ENCODE measurements at regions not wholly inside any gene's neighbourhood (a gene's known extent, or its start where the extent isn't known, plus 50 kb on each side); places are given as distances from the start of the nearest gene placed in this dataset.

- TF ChIP-seq, protein P1, sequence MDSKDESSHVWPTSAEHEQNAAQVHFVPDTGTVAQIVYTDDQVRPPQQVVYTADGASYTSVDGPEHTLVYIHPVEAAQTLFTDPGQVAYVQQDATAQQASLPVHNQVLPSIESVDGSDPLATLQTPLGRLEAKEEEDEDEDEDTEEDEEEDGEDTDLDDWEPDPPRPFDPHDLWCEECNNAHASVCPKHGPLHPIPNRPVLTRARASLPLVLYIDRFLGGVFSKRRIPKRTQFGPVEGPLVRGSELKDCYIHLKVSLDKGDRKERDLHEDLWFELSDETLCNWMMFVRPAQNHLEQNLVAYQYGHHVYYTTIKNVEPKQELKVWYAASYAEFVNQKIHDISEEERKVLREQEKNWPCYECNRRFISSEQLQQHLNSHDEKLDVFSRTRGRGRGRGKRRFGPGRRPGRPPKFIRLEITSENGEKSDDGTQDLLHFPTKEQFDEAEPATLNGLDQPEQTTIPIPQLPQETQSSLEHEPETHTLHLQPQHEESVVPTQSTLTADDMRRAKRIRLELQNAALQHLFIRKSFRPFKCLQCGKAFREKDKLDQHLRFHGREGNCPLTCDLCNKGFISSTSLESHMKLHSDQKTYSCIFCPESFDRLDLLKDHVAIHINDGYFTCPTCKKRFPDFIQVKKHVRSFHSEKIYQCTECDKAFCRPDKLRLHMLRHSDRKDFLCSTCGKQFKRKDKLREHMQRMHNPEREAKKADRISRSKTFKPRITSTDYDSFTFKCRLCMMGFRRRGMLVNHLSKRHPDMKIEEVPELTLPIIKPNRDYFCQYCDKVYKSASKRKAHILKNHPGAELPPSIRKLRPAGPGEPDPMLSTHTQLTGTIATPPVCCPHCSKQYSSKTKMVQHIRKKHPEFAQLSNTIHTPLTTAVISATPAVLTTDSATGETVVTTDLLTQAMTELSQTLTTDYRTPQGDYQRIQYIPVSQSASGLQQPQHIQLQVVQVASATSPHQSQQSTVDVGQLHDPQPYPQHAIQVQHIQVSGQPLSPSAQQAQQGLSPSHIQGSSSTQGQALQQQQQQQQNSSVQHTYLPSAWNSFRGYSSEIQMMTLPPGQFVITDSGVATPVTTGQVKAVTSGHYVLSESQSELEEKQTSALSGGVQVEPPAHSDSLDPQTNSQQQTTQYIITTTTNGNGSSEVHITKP (IDR thresholded peaks at IDR 0.05; ENCODE audit: partially characterized antibody) = no peak
- TF ChIP-seq PHB2 (IDR thresholded peaks at IDR 0.05; ENCODE audit: low read depth) (no peak), ZBTB9 (CRISPR knock-in tag; IDR thresholded peaks at IDR 0.05) (no peak), ZNF79 (CRISPR knock-in tag; IDR thresholded peaks at IDR 0.05; ENCODE audit: low read depth) (no peak)
- TF ChIP-seq, protein P2, sequence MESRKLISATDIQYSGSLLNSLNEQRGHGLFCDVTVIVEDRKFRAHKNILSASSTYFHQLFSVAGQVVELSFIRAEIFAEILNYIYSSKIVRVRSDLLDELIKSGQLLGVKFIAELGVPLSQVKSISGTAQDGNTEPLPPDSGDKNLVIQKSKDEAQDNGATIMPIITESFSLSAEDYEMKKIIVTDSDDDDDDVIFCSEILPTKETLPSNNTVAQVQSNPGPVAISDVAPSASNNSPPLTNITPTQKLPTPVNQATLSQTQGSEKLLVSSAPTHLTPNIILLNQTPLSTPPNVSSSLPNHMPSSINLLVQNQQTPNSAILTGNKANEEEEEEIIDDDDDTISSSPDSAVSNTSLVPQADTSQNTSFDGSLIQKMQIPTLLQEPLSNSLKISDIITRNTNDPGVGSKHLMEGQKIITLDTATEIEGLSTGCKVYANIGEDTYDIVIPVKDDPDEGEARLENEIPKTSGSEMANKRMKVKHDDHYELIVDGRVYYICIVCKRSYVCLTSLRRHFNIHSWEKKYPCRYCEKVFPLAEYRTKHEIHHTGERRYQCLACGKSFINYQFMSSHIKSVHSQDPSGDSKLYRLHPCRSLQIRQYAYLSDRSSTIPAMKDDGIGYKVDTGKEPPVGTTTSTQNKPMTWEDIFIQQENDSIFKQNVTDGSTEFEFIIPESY (CRISPR knock-in tag; IDR thresholded peaks at IDR 0.05) = no peak
Measured at GRCh38 chr2:155836439-155836838, 496.1 kb downstream of the NR4A2 start (continued).

All from K562 (cell line).